ENCODE measurements at regions not wholly inside any gene's neighbourhood (a gene's known extent, or its start where the extent isn't known, plus 50 kb on each side); places are given as distances from the start of the nearest gene placed in this dataset.
A peak's percentile ranks its signal among the peaks of the same experiment; 100 is the strongest.

GRCh38 chr14:41073544-41073943, 533.1 kb upstream of the LRFN5 start:
- no peaks in the 10 kb centered on the region for H3K27me3 ChIP-seq (ENCODE audit: control insufficient read depth, insufficient read depth, low read length)
- no peak for TF ChIP-seq CTCF (IDR thresholded peaks at IDR 0.05; ENCODE audit: insufficient read depth, low read length, severe bottlenecking)
- no peak for DNase-seq (ENCODE audit: low read depth)
- FAIRE-seq: no peak
- H3K4me3 ChIP-seq (ENCODE audit: low read depth, low read length): no peak overlapping the region
- no peaks in the 10 kb centered on the region for H3K36me3 ChIP-seq (ENCODE audit: control insufficient read depth, insufficient read depth, low read length)

GRCh38 chr14:41072776-41073175, 533.9 kb upstream of the LRFN5 start:
- no peak overlapping the region for H3K4me3 ChIP-seq (ENCODE audit: low read depth, low read length)
- no peak for DNase-seq (ENCODE audit: low read depth)
- no peak for FAIRE-seq
- no peaks in the 10 kb centered on the region for H3K36me3 ChIP-seq (ENCODE audit: control insufficient read depth, insufficient read depth, low read length)
- no peaks in the 10 kb centered on the region for H3K27me3 ChIP-seq (ENCODE audit: control insufficient read depth, insufficient read depth, low read length)
- TF ChIP-seq CTCF (IDR thresholded peaks at IDR 0.05; ENCODE audit: insufficient read depth, low read length, severe bottlenecking): no peak

- Histone ChIP-seq H3K27me3 (ENCODE audit: control insufficient read depth, insufficient read depth, low read length) (no peaks in the 10 kb centered on the region), H3K36me3 (ENCODE audit: control insufficient read depth, insufficient read depth, low read length) (no peaks in the 10 kb centered on the region), H3K4me3 (ENCODE audit: low read depth, low read length) (no peak overlapping the region)
- FAIRE-seq (no peak), DNase-seq (ENCODE audit: low read depth) (no peak)
- no peak for TF ChIP-seq CTCF (IDR thresholded peaks at IDR 0.05; ENCODE audit: insufficient read depth, low read length, severe bottlenecking)
Observed at GRCh38 chr14:41071351-41071750, 535.3 kb upstream of the LRFN5 start.

- Histone ChIP-seq H3K36me3 (ENCODE audit: control insufficient read depth, insufficient read depth, low read length) (no peaks in the 10 kb centered on the region), H3K4me3 (ENCODE audit: low read depth, low read length) (no peak overlapping the region), H3K27me3 (ENCODE audit: control insufficient read depth, insufficient read depth, low read length) (no peaks in the 10 kb centered on the region)
- TF ChIP-seq CTCF (IDR thresholded peaks at IDR 0.05; ENCODE audit: insufficient read depth, low read length, severe bottlenecking): no peak
- FAIRE-seq (no peak), DNase-seq (ENCODE audit: low read depth) (peak; percentile 63)
Observed at GRCh38 chr14:41062826-41063225, 543.9 kb upstream of the LRFN5 start.

- no peak for DNase-seq (ENCODE audit: low read depth)
- Histone ChIP-seq H3K4me3 (ENCODE audit: low read depth, low read length) (no peak overlapping the region), H3K36me3 (ENCODE audit: control insufficient read depth, insufficient read depth, low read length) (no peaks in the 10 kb centered on the region), H3K27me3 (ENCODE audit: control insufficient read depth, insufficient read depth, low read length) (no peaks in the 10 kb centered on the region)
- FAIRE-seq: no peak
- TF ChIP-seq CTCF (IDR thresholded peaks at IDR 0.05; ENCODE audit: insufficient read depth, low read length, severe bottlenecking): no peak
Observed at GRCh38 chr14:41055589-41055988, 551.1 kb upstream of the LRFN5 start.

GRCh38 chr14:41051801-41052200, 554.9 kb upstream of the LRFN5 start:
- H3K4me3 ChIP-seq (ENCODE audit: low read depth, low read length): no peak overlapping the region
- TF ChIP-seq CTCF (IDR thresholded peaks at IDR 0.05; ENCODE audit: insufficient read depth, low read length, severe bottlenecking): no peak
- H3K27me3 ChIP-seq (ENCODE audit: control insufficient read depth, insufficient read depth, low read length): no peaks in the 10 kb centered on the region
- FAIRE-seq (no peak), DNase-seq (ENCODE audit: low read depth) (no peak)
- H3K36me3 ChIP-seq (ENCODE audit: control insufficient read depth, insufficient read depth, low read length): no peaks in the 10 kb centered on the region

All from bronchial epithelial cell (primary cell).